H1 (cell line): ENCODE measurements at regions not wholly inside any gene's neighbourhood (a gene's known extent, or its start where the extent isn't known, plus 50 kb on each side); places are given as distances from the start of the nearest gene placed in this dataset.
"Not testable (repeated sequence)": the region's sequence is repeated elsewhere in the genome, so short reads cannot be mapped to it uniquely, and the experiment has no call there.

ENCODE experiments used
- CTCF ChIA-PET: fragments of 300-600 bp; sonication (Branson Sonifier 250); formaldehyde crosslinking; loops from one replicate; lab custom pipeline; 2021; ENCODE audit not compliant: partially characterized antibody; lab: Charles Lee
- POLR2A ChIA-PET: fragments of 300-600 bp; sonication (Branson Sonifier 250); formaldehyde crosslinking; loops from one replicate; lab custom pipeline; 2021; ENCODE audit warnings: inconsistent platforms; ENCODE audit not compliant: partially characterized antibody; lab: Charles Lee
- DNase-seq, 2 experiments: peaks; one replicate each; pipeline versions ENCODE4 v3.0.0 to v3.0.0-alpha.2; 2010 to 2022; ENCODE audit warnings: low spot score in 2 of 2, low read depth in 1 of 2, mixed read lengths in 1 of 2
- FAIRE-seq: peaks from 2 replicates; lab custom pipeline; 2011; peaks lifted over from hg19 to GRCh38; lab: Jason Lieb, UNC
- H2AFZ ChIP-seq: 2 replicates; pipeline ENCODE4 v1.8.1; 2012; ENCODE audit warnings: low read length, inconsistent platforms
- H2AK5ac ChIP-seq: 2 replicates; pipeline ENCODE4 v1.6.1; 2013; ENCODE audit warnings: low read depth, low read length
- H2BK120ac ChIP-seq: replicated peaks from 2 replicates; pipeline ENCODE3; 2013; ENCODE audit warnings: low read depth, low read length, inconsistent platforms
- H2BK12ac ChIP-seq: 2 replicates; pipeline ENCODE4 v1.6.1; 2013; ENCODE audit warnings: low read depth, low read length
- H2BK15ac ChIP-seq: 2 replicates; pipeline ENCODE4 v1.6.1; 2013; ENCODE audit warnings: low read length
- H2BK20ac ChIP-seq: 2 replicates; pipeline ENCODE4 v1.6.1; 2013; ENCODE audit warnings: low read length
- H2BK5ac ChIP-seq: 2 replicates; pipeline ENCODE4 v1.6.1; 2013; ENCODE audit warnings: low read depth, low read length
- H3K14ac ChIP-seq: 2 replicates; pipeline ENCODE4 v1.6.1; 2013; ENCODE audit warnings: inconsistent platforms; ENCODE audit not compliant: insufficient read length
- H3K18ac ChIP-seq: 2 replicates; pipeline ENCODE4 v1.6.1; 2013; ENCODE audit warnings: low read length; ENCODE audit errors: extremely low read depth
- H3K23ac ChIP-seq: 2 replicates; pipeline ENCODE4 v1.6.1; 2013; ENCODE audit warnings: inconsistent platforms; ENCODE audit not compliant: insufficient read length
- H3K23me2 ChIP-seq: 2 replicates; pipeline ENCODE4 v1.6.1; 2013; ENCODE audit warnings: low read depth, low read length
- H3K27ac ChIP-seq: 2 replicates; pipeline ENCODE4 v1.6.1; 2011; ENCODE audit warnings: low read depth, low read length, inconsistent platforms
- H3K27me3 ChIP-seq, 4 experiments: replicated peaks in 1 of 4; 1 replicate in 1 of 4; 2 replicates in 3 of 4; pipeline versions ENCODE4 v1.6.1 to v1.8.1; 2011 to 2013; ENCODE audit warnings: low read length in 3 of 4, mild to moderate bottlenecking in 3 of 4, inconsistent platforms in 2 of 4, mixed read lengths in 2 of 4, moderate library complexity in 1 of 4; ENCODE audit not compliant: control insufficient read depth in 3 of 4, insufficient read depth in 3 of 4; ENCODE audit errors: extremely low read depth in 1 of 4
- H3K36me3 ChIP-seq, 4 experiments: 2 replicates each; pipeline versions ENCODE4 v1.6.1 to v1.8.1; 2011 to 2013; ENCODE audit warnings: mild to moderate bottlenecking in 4 of 4, low read length in 3 of 4, moderate library complexity in 2 of 4, control low read depth in 1 of 4, inconsistent platforms in 1 of 4; ENCODE audit not compliant: insufficient read depth in 4 of 4, control insufficient read depth in 2 of 4
- H3K4ac ChIP-seq: replicated peaks from 2 replicates; pipeline ENCODE3; 2013; ENCODE audit warnings: low read length, low read depth, mixed read lengths, inconsistent platforms; ENCODE audit not compliant: insufficient read length
- H3K4me1 ChIP-seq, 4 experiments: replicated peaks in 1 of 4; 1 replicate in 1 of 4; 2 replicates in 3 of 4; pipeline versions ENCODE4 v1.6.1 to v1.8.1; 2011 to 2013; ENCODE audit warnings: low read length in 3 of 4, inconsistent platforms in 2 of 4, mixed read lengths in 1 of 4; ENCODE audit not compliant: insufficient read depth in 4 of 4, control insufficient read depth in 3 of 4
- H3K4me2 ChIP-seq, 2 experiments: 2 replicates each; pipeline versions ENCODE4 v1.6.1 to v1.8.1; 2011 to 2013; ENCODE audit warnings: low read depth in 2 of 2, low read length in 2 of 2, control low read depth in 1 of 2, inconsistent platforms in 1 of 2, mild to moderate bottlenecking in 1 of 2; ENCODE audit not compliant: insufficient read depth in 1 of 2
- H3K4me3 ChIP-seq, 4 experiments: fragments of 200-600, 300-600 bp in 1 of 4; sonication (generic), shearing (Covaris generic), sonication (Bioruptor Twin) in 1 of 4; 2 replicates each; pipeline versions ENCODE4 v1.5.1 to v1.8.1; 2011 to 2016; ENCODE audit warnings: low read length in 4 of 4, low read depth in 3 of 4, control low read depth in 2 of 4, inconsistent platforms in 2 of 4, mild to moderate bottlenecking in 2 of 4, mixed read lengths in 1 of 4, moderate library complexity in 1 of 4; ENCODE audit not compliant: insufficient read depth in 2 of 4; ENCODE audit errors: extremely low read depth in 1 of 4
- H3K56ac ChIP-seq: replicated peaks from 2 replicates; pipeline ENCODE3; 2013; ENCODE audit warnings: low read depth, mild to moderate bottlenecking, mixed read lengths, low read length, inconsistent platforms; ENCODE audit not compliant: insufficient read length
- H3K79me1 ChIP-seq: 2 replicates; pipeline ENCODE4 v1.6.1; 2013; ENCODE audit warnings: low read depth, low read length, control low read depth
- H3K79me2 ChIP-seq, 2 experiments: 2 replicates each; pipeline versions ENCODE4 v1.6.1 to v1.8.1; 2012 to 2013; ENCODE audit warnings: low read length in 2 of 2, mild to moderate bottlenecking in 2 of 2, inconsistent platforms in 1 of 2; ENCODE audit not compliant: insufficient read depth in 2 of 2, control insufficient read depth in 1 of 2
- H3K9ac ChIP-seq, 4 experiments: replicated peaks in 1 of 4; 1 replicate in 1 of 4; 2 replicates in 3 of 4; pipeline versions ENCODE4 v1.6.1 to v1.8.1; 2011 to 2013; ENCODE audit warnings: low read depth in 3 of 4, low read length in 3 of 4, control low read depth in 2 of 4, mild to moderate bottlenecking in 2 of 4, moderate library complexity in 2 of 4, inconsistent platforms in 1 of 4; ENCODE audit errors: extremely low read depth in 1 of 4
- H3K9me3 ChIP-seq, 2 experiments: 2 replicates each; pipeline versions ENCODE4 v1.6.1 to v1.8.1; 2012 to 2013; ENCODE audit warnings: mild to moderate bottlenecking in 2 of 2, moderate library complexity in 2 of 2, control low read depth in 1 of 2, inconsistent platforms in 1 of 2, low read depth in 1 of 2, low read length in 1 of 2, mixed read lengths in 1 of 2; ENCODE audit not compliant: insufficient read depth in 2 of 2
- H4K20me1 ChIP-seq, 2 experiments: replicated peaks in 1 of 2; 2 replicates each; pipeline versions ENCODE3 to v1.8.1; 2011 to 2013; ENCODE audit warnings: inconsistent platforms in 2 of 2, low read length in 2 of 2, mild to moderate bottlenecking in 1 of 2; ENCODE audit not compliant: insufficient read depth in 2 of 2, control insufficient read depth in 1 of 2
- H4K5ac ChIP-seq: 2 replicates; pipeline ENCODE4 v1.6.1; 2013; ENCODE audit warnings: low read length, low read depth, mixed read lengths, inconsistent platforms; ENCODE audit not compliant: insufficient read length
- H4K8ac ChIP-seq: 2 replicates; pipeline ENCODE4 v1.8.0; 2013; ENCODE audit warnings: mild to moderate bottlenecking, moderate library complexity, low read length, inconsistent platforms; ENCODE audit not compliant: insufficient read depth; ENCODE audit errors: extremely low read depth
- H4K91ac ChIP-seq: replicated peaks from 2 replicates; pipeline ENCODE3; 2013; ENCODE audit warnings: low read length, mixed read lengths, inconsistent platforms; ENCODE audit not compliant: insufficient read length
- WGBS, 2 experiments: shearing (Covaris generic) in 1 of 2; methylation state at CpG; one replicate each; pipeline versions ENCODE4 v1.1.6 to v1.1.7; 2013 to 2015; ENCODE audit warnings: low lambda C conversion rate in 2 of 2, mixed read lengths in 2 of 2, inconsistent platforms in 1 of 2, low coverage in 1 of 2, missing lambda C conversion rate in 1 of 2; ENCODE audit not compliant: insufficient replicate concordance in 2 of 2, insufficient coverage in 1 of 2, insufficient read length in 1 of 2; ENCODE audit errors: extremely low coverage in 1 of 2, missing lambda C conversion rate in 1 of 2; 5-methylcytosine and 5-hydroxymethylcytosine counted together

DNA sequence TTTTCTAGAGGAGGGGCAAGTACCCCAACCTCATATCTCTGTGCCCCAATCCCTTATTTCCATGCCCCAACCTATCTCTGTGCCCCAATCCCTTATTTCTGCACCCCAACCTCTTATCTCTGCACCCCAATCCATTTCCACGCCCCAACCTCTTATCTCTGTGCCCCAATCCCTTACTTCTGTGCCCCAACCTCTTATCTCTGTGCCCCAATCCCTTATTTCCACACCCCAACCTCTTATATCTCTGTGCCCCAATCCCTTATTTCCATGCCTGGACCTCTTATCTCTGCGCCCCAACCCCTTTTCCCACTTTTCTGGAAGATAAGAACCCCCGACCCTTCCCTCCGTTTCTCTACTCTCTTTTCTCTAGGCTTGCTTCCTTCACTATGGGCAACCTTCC, 199.0 kb downstream of the JRKL start:
- H2BK120ac ChIP-seq, DNase-seq, H4K20me1 ChIP-seq, FAIRE-seq, H3K27me3 ChIP-seq, H3K79me1 ChIP-seq, H4K91ac ChIP-seq, POLR2A ChIA-PET, H3K4me3 ChIP-seq, H3K14ac ChIP-seq, H2AFZ ChIP-seq, H2BK20ac ChIP-seq, CTCF ChIA-PET, H2BK12ac ChIP-seq, H3K56ac ChIP-seq, H3K36me3 ChIP-seq, H3K9ac ChIP-seq, H2BK15ac ChIP-seq, H3K4ac ChIP-seq, H3K23me2 ChIP-seq, H3K23ac ChIP-seq, H3K79me2 ChIP-seq, H3K9me3 ChIP-seq, H2AK5ac ChIP-seq, H3K4me2 ChIP-seq, H2BK5ac ChIP-seq, H4K5ac ChIP-seq, H4K8ac ChIP-seq, H3K18ac ChIP-seq, H3K4me1 ChIP-seq, H3K27ac ChIP-seq: not testable (repeated sequence)
- 85% methylated on average over 4 of the region's 4 CpGs; no CpG with 5 or more reads in 1 of the 2 experiments for WGBS, 2 experiments
